Liver (tissue), 8 donors: ENCODE measurements at regions not wholly inside any gene's neighbourhood (a gene's known extent, or its start where the extent isn't known, plus 50 kb on each side); places are given as distances from the start of the nearest gene placed in this dataset.

Experiments used
- DNase-seq: peaks from one replicate; pipeline ENCODE4 v3.0.0-alpha.2; 2017; ENCODE audit warnings: low spot score
- H3K27ac ChIP-seq, 2 donors: one replicate each; pipeline ENCODE4 v1.7.0; 2013; ENCODE audit warnings: inconsistent platforms in 2 of 2, low read length in 2 of 2, control low read depth in 1 of 2, low read depth in 1 of 2, mild to moderate bottlenecking in 1 of 2
- H3K27me3 ChIP-seq, 4 donors: one replicate each; pipeline versions ENCODE4 v1.6.1 to v1.7.0; 2013; ENCODE audit warnings: low read length in 3 of 4, inconsistent platforms in 1 of 4, mild to moderate bottlenecking in 1 of 4, moderate library complexity in 1 of 4; ENCODE audit not compliant: control insufficient read depth in 4 of 4, insufficient read depth in 4 of 4
- H3K36me3 ChIP-seq, 4 donors: one replicate each; pipeline versions ENCODE4 v1.6.1 to v1.7.0; 2013; ENCODE audit warnings: low read length in 3 of 4, mild to moderate bottlenecking in 3 of 4, low read depth in 1 of 4, moderate library complexity in 1 of 4; ENCODE audit not compliant: control insufficient read depth in 4 of 4, insufficient read depth in 3 of 4
- H3K4me1 ChIP-seq, 4 donors: one replicate each; pipeline versions ENCODE4 v1.6.1 to v1.7.0; 2013; ENCODE audit warnings: low read length in 3 of 4, mild to moderate bottlenecking in 3 of 4, moderate library complexity in 1 of 4; ENCODE audit not compliant: control insufficient read depth in 4 of 4, insufficient read depth in 4 of 4
- H3K4me3 ChIP-seq, 3 donors: one replicate each; pipeline versions ENCODE4 v1.6.1 to v1.7.0; 2013; ENCODE audit warnings: low read length in 3 of 3, control low read depth in 1 of 3, low read depth in 1 of 3, mild to moderate bottlenecking in 1 of 3
- H3K9ac ChIP-seq, 2 donors: one replicate each; pipeline ENCODE4 v1.7.0; 2013; ENCODE audit warnings: low read length in 2 of 2, mild to moderate bottlenecking in 2 of 2, moderate library complexity in 2 of 2, control low read depth in 1 of 2, low read depth in 1 of 2
- H3K9me3 ChIP-seq, 4 donors: one replicate each; pipeline versions ENCODE4 v1.6.1 to v1.7.0; 2013; ENCODE audit warnings: low read length in 3 of 4; ENCODE audit not compliant: control insufficient read depth in 4 of 4
- EGR1 ChIP-seq, 2 donors: IDR thresholded peaks; 2 replicates each; pipeline ENCODE4 v1.6.1; 2016 to 2018; ENCODE audit warnings: antibody characterized with exemption in 2 of 2, low read depth in 2 of 2
- FOXA1 ChIP-seq: IDR thresholded peaks from 2 replicates; pipeline ENCODE4 v1.6.1; 2016; ENCODE audit warnings: antibody characterized with exemption
- FOXA2 ChIP-seq: IDR thresholded peaks from 2 replicates; pipeline ENCODE4 v1.6.1; 2016; ENCODE audit warnings: antibody characterized with exemption
- GABPA ChIP-seq, 2 donors: IDR thresholded peaks in 1 of 2; conservative IDR thresholded peaks in 1 of 2; 2 replicates each; pipeline ENCODE4 v1.6.1; 2016; ENCODE audit warnings: antibody characterized with exemption in 2 of 2, mild to moderate bottlenecking in 1 of 2, moderate library complexity in 1 of 2
- HNF4A ChIP-seq, 2 donors: conservative IDR thresholded peaks; 2 replicates each; pipeline ENCODE4 v1.6.1; 2016; ENCODE audit warnings: antibody characterized with exemption in 2 of 2, mild to moderate bottlenecking in 2 of 2
- HNF4G ChIP-seq: IDR thresholded peaks from 2 replicates; pipeline ENCODE4 v1.6.1; 2016; ENCODE audit warnings: antibody characterized with exemption
- JUND ChIP-seq, 2 donors: IDR thresholded peaks; 2 replicates each; pipeline ENCODE4 v1.6.1; 2016; ENCODE audit warnings: antibody characterized with exemption in 2 of 2
- NR2F2 ChIP-seq: IDR thresholded peaks from 2 replicates; pipeline ENCODE4 v1.6.1; 2016; ENCODE audit warnings: antibody characterized with exemption
- RAD21 ChIP-seq, 2 donors: IDR thresholded peaks; 2 replicates each; pipeline ENCODE4 v1.6.1; 2016; ENCODE audit warnings: antibody characterized with exemption in 2 of 2, mild to moderate bottlenecking in 2 of 2
- REST ChIP-seq: IDR thresholded peaks from 2 replicates; pipeline ENCODE4 v1.6.1; 2016; ENCODE audit warnings: antibody characterized with exemption, mild to moderate bottlenecking
- RXRA ChIP-seq, 2 donors: IDR thresholded peaks; 2 replicates each; pipeline ENCODE4 v1.6.1; 2017 to 2018; ENCODE audit warnings: antibody characterized with exemption in 2 of 2, mild to moderate bottlenecking in 1 of 2
- SP1 ChIP-seq: IDR thresholded peaks from 2 replicates; pipeline ENCODE4 v1.6.1; 2018; ENCODE audit warnings: antibody characterized with exemption, mild to moderate bottlenecking
- TAF1 ChIP-seq: conservative IDR thresholded peaks from 2 replicates; pipeline ENCODE4 v1.6.1; 2016; ENCODE audit warnings: antibody characterized with exemption, mild to moderate bottlenecking
- YY1 ChIP-seq: IDR thresholded peaks from 2 replicates; pipeline ENCODE4 v1.6.1; 2016; ENCODE audit warnings: antibody characterized with exemption, mild to moderate bottlenecking
- WGBS: extraction: QIAGEN DNeasy Blood & Tissue Kit; methylation state at CpG from one replicate; pipeline ENCODE4 v1.1.7; 2013; 5-methylcytosine and 5-hydroxymethylcytosine counted together
- TF ChIP-seq, protein P1 (sequence below): IDR thresholded peaks from 2 replicates; pipeline ENCODE4 v1.6.1; 2016; ENCODE audit warnings: antibody characterized with exemption
- TF ChIP-seq, protein P2 (sequence below): IDR thresholded peaks from 2 replicates; pipeline ENCODE4 v1.6.1; 2016; ENCODE audit warnings: antibody characterized with exemption
- TF ChIP-seq, protein P3 (sequence below): fragments of 150-350 bp; IDR thresholded peaks from 2 replicates; pipeline ENCODE4 v1.5.1; 2017; ENCODE audit warnings: improper control_type of control experiment, low read depth, low read length; ENCODE audit not compliant: missing input control
- TF ChIP-seq, protein P4 (sequence below): IDR thresholded peaks from 2 replicates; pipeline ENCODE4 v1.6.1; 2016; ENCODE audit warnings: antibody characterized with exemption
- donor health status: healthy.
- donor health status: healthy.
- donor health status: healthy.
- donor health status: healthy.
- donor health status: healthy.

DNA sequence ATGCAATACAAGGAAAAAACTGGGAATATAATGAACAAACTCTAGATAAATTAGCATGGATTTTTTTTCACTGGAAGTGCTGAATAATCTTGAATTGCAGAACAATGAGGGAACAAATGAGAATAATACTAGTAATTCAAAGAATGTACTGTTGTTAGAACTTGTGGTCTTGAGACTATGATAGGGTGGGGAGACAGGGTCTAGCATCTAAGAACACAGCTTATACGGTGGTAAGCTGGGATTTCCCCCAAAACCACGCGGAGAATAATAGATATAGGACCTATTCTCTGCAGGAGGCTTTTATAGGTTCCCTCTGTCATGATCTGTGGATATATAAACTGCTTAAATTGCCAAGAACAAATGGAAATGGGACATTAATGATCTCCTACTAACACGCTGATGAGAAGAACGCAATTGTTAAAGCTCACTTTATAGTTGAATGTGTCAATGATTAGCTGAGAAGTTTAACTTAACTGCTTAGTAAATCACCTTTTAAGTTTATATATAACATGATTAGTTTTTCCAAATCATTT is 692.3 kb downstream of the ZPLD1 start:
- H3K27me3 ChIP-seq = no peaks in the 10 kb centered on the region

GRCh38 chr3:103127737-103128136 is 692.9 kb downstream of the ZPLD1 start:
- no peak overlapping the region for H3K4me3 ChIP-seq
- 43% methylated on average over 1 of the region's 1 CpG for WGBS

More for the DNA sequence above, 692.3 kb downstream of the ZPLD1 start:
- Histone ChIP-seq H3K9me3 (no peaks in the 10 kb centered on the region), H3K36me3 (no peaks in the 10 kb centered on the region), H3K4me3 (no peak overlapping the region), H3K4me1 (no peaks in the 10 kb centered on the region), H3K9ac (no peak overlapping the region), H3K27ac (no peak overlapping the region)
- no peak for DNase-seq
- WGBS = 87% methylated on average over 5 of the region's 5 CpGs
- TF ChIP-seq EGR1 (IDR thresholded peaks at IDR 0.05; ENCODE audit: low read depth in 2 of 2) (no peak), YY1 (no peak), GABPA (IDR thresholded peaks at IDR 0.05 in 1 of 2, conservative IDR thresholded peaks at IDR 0.05 in 1 of 2) (no peak), RXRA (IDR thresholded peaks at IDR 0.05) (no peak), RAD21 (IDR thresholded peaks at IDR 0.05) (no peak), FOXA2 (no peak), NR2F2 (no peak), SP1 (no peak), HNF4G (no peak), JUND (IDR thresholded peaks at IDR 0.05) (no peak)
- TF ChIP-seq, protein P1, sequence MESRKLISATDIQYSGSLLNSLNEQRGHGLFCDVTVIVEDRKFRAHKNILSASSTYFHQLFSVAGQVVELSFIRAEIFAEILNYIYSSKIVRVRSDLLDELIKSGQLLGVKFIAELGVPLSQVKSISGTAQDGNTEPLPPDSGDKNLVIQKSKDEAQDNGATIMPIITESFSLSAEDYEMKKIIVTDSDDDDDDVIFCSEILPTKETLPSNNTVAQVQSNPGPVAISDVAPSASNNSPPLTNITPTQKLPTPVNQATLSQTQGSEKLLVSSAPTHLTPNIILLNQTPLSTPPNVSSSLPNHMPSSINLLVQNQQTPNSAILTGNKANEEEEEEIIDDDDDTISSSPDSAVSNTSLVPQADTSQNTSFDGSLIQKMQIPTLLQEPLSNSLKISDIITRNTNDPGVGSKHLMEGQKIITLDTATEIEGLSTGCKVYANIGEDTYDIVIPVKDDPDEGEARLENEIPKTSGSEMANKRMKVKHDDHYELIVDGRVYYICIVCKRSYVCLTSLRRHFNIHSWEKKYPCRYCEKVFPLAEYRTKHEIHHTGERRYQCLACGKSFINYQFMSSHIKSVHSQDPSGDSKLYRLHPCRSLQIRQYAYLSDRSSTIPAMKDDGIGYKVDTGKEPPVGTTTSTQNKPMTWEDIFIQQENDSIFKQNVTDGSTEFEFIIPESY = no peak
- TF ChIP-seq, protein P2, sequence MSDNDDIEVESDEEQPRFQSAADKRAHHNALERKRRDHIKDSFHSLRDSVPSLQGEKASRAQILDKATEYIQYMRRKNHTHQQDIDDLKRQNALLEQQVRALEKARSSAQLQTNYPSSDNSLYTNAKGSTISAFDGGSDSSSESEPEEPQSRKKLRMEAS = no peak
- TF ChIP-seq, protein P3, sequence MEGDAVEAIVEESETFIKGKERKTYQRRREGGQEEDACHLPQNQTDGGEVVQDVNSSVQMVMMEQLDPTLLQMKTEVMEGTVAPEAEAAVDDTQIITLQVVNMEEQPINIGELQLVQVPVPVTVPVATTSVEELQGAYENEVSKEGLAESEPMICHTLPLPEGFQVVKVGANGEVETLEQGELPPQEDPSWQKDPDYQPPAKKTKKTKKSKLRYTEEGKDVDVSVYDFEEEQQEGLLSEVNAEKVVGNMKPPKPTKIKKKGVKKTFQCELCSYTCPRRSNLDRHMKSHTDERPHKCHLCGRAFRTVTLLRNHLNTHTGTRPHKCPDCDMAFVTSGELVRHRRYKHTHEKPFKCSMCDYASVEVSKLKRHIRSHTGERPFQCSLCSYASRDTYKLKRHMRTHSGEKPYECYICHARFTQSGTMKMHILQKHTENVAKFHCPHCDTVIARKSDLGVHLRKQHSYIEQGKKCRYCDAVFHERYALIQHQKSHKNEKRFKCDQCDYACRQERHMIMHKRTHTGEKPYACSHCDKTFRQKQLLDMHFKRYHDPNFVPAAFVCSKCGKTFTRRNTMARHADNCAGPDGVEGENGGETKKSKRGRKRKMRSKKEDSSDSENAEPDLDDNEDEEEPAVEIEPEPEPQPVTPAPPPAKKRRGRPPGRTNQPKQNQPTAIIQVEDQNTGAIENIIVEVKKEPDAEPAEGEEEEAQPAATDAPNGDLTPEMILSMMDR = no peak
- TF ChIP-seq, protein P4, sequence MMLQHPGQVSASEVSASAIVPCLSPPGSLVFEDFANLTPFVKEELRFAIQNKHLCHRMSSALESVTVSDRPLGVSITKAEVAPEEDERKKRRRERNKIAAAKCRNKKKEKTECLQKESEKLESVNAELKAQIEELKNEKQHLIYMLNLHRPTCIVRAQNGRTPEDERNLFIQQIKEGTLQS = no peak

More at GRCh38 chr3:103127737-103128136, 692.9 kb downstream of the ZPLD1 start:
- Histone ChIP-seq H3K27me3 (no peaks in the 10 kb centered on the region), H3K27ac (no peak overlapping the region), H3K4me1 (no peaks in the 10 kb centered on the region), H3K9ac (no peak overlapping the region), H3K36me3 (no peaks in the 10 kb centered on the region), H3K9me3 (no peaks in the 10 kb centered on the region)
- no peak for DNase-seq
- no peak for TF ChIP-seq TAF1
- TF ChIP-seq, protein P3 = no peak
- no peak for TF ChIP-seq YY1
- no peak for TF ChIP-seq REST
- no peak for TF ChIP-seq RXRA (IDR thresholded peaks at IDR 0.05)
- no peak for TF ChIP-seq FOXA1
- TF ChIP-seq, protein P4 = no peak
- no peak for TF ChIP-seq GABPA (IDR thresholded peaks at IDR 0.05 in 1 of 2, conservative IDR thresholded peaks at IDR 0.05 in 1 of 2)
- TF ChIP-seq, protein P1 = no peak
- TF ChIP-seq NR2F2 = no peak
- TF ChIP-seq HNF4A (conservative IDR thresholded peaks at IDR 0.05) = no peak
